RWPE2 (cell line): ENCODE measurements at regions not wholly inside any gene's neighbourhood (a gene's known extent, or its start where the extent isn't known, plus 50 kb on each side); places are given as distances from the start of the nearest gene placed in this dataset.
A peak's percentile ranks its signal among the peaks of the same experiment; 100 is the strongest.

Experiments
- ATAC-seq: fragments of 200-7000 bp; cut with Tn5 transposase; 3 replicates; pipeline ENCODE4 v1.9.1; 2021; ENCODE audit warnings: low read depth
- DNase-seq: peaks from one replicate; pipeline ENCODE4 v3.0.0-alpha.2; 2020; ENCODE audit warnings: low spot score
- H3K27ac ChIP-seq: fragments of 450-650 bp; 2 replicates; pipeline ENCODE4 v1.5.1; 2017; ENCODE audit warnings: mild to moderate bottlenecking; ENCODE audit not compliant: poor library complexity, severe bottlenecking
- H3K27me3 ChIP-seq: fragments of 250-450 bp; sonication (Bioruptor Pico); 2 replicates; pipeline ENCODE4 v1.5.1; 2021; ENCODE audit warnings: mild to moderate bottlenecking, moderate library complexity; ENCODE audit not compliant: insufficient read depth, poor library complexity, severe bottlenecking
- H3K36me3 ChIP-seq: fragments of 250-450 bp; sonication (Bioruptor Pico); 2 replicates; pipeline ENCODE4 v1.5.1; 2020; ENCODE audit warnings: low read depth, mild to moderate bottlenecking, moderate library complexity
- H3K4me1 ChIP-seq: fragments of 250-450 bp; sonication (Bioruptor Pico); 2 replicates; pipeline ENCODE4 v1.5.1; 2021; ENCODE audit warnings: mild to moderate bottlenecking, moderate library complexity; ENCODE audit not compliant: insufficient read depth, poor library complexity, severe bottlenecking
- H3K4me3 ChIP-seq: fragments of 250-450 bp; sonication (Bioruptor Pico); 2 replicates; pipeline ENCODE4 v1.5.1; 2021; ENCODE audit warnings: mild to moderate bottlenecking, moderate library complexity; ENCODE audit not compliant: severe bottlenecking
- H3K9me3 ChIP-seq: fragments of 250-450 bp; sonication (Bioruptor Pico); 2 replicates; pipeline ENCODE4 v1.5.1; 2021; ENCODE audit warnings: mild to moderate bottlenecking, moderate library complexity; ENCODE audit not compliant: severe bottlenecking
- TF ChIP-seq, protein P1 (sequence below): fragments of 450-650 bp; IDR thresholded peaks from one replicate; pipeline ENCODE4 v1.5.1; 2017; ENCODE audit warnings: mild to moderate bottlenecking, moderate library complexity; ENCODE audit not compliant: poor library complexity, severe bottlenecking

DNA sequence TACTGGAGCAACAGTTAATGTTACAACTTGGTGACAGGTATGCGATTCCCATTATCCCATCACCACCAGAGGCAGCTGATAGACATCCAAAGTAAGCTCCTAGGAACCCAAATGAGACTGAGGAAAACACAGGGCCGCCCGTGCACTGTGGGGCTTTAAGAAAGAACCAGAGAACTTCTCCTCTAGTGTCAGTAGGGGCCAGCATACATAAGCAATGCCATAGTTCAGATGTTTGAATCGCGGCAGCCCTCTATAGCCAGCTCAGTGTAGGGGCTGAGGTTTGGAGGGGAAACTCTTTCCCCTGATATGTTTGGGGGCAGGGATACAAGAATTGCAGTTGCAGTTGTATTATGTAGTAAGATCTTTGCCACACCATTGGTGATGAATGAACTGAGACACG is 593.3 kb upstream of the NCAM2 start:
- peaks cover 8% of the 10 kb centered on the region for H3K27me3 ChIP-seq
- DNase-seq = no peak
- H3K36me3 ChIP-seq = no peaks in the 10 kb centered on the region
- ATAC-seq = no peak
- H3K9me3 ChIP-seq = no peaks in the 10 kb centered on the region
- TF ChIP-seq, protein P1, sequence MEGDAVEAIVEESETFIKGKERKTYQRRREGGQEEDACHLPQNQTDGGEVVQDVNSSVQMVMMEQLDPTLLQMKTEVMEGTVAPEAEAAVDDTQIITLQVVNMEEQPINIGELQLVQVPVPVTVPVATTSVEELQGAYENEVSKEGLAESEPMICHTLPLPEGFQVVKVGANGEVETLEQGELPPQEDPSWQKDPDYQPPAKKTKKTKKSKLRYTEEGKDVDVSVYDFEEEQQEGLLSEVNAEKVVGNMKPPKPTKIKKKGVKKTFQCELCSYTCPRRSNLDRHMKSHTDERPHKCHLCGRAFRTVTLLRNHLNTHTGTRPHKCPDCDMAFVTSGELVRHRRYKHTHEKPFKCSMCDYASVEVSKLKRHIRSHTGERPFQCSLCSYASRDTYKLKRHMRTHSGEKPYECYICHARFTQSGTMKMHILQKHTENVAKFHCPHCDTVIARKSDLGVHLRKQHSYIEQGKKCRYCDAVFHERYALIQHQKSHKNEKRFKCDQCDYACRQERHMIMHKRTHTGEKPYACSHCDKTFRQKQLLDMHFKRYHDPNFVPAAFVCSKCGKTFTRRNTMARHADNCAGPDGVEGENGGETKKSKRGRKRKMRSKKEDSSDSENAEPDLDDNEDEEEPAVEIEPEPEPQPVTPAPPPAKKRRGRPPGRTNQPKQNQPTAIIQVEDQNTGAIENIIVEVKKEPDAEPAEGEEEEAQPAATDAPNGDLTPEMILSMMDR = no peak
- H3K27ac ChIP-seq = no peak overlapping the region
- no peak overlapping the region for H3K4me3 ChIP-seq
- no peaks in the 10 kb centered on the region for H3K4me1 ChIP-seq

DNA sequence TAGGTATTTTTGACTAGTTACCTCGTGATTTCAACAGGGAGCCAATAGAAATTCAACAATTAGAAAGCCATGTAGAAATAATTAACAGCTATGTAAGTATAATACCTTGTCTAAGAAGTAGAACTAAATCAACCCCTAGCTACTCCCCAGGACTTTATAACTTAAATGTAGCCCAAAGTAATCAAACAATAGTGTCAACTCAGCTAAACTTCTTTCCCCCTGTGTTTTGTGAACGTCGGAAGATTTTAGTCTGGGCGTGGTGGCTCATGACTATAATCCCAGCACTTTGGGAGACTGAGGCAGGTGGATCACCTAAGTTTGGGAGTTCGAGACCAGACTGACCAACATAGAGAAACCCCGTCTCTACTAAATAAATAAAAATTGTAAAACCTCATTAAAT is 579.9 kb upstream of the NCAM2 start:
- TF ChIP-seq, protein P1 = no peak
- Histone ChIP-seq H3K27ac (no peak overlapping the region), H3K4me1 (no peaks in the 10 kb centered on the region), H3K27me3 (no peaks in the 10 kb centered on the region), H3K36me3 (no peaks in the 10 kb centered on the region), H3K4me3 (no peak overlapping the region), H3K9me3 (no peaks in the 10 kb centered on the region)
- DNase-seq (no peak), ATAC-seq (no peak)

DNA sequence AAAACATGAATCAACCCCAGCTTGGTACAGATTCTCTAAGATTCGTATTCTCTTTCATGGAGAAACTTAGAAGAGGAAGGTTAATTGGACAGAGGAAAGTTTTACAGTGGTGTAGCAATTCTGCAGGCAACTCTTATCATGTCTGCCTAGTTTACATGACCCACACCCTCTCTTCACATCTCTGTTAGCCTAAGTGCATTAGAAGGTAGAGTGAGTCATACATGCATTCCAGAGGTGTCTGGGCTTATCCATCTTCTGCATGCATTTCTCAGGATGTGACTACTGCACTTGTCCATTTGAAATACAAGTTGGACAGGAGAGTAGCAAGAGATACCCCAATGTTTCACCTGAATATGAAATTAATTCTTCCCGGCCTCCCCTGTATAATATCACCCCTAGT is 578.4 kb upstream of the NCAM2 start:
- TF ChIP-seq, protein P1 = no peak
- no peak for DNase-seq

DNA sequence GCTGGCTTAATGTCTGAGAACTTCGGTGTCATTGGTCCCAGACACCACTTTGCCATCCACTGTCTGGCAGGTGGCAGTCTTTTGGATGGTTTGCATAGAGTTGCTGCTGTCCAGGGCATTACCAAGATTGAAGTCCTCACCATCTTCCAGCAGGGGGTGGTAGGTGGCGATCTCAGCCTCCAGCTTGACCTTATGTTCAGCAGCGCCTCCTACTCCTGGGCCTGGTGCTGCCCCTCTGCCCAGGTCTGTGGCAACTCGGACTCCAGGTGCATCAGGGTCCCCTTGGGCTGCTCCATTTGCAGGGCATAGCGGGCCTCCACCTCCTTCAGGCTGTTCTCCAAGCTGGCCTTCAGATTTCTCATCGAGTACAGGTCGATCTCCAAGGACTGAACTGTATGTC is 573.3 kb upstream of the NCAM2 start:
- Histone ChIP-seq H3K36me3 (no peaks in the 10 kb centered on the region), H3K4me3 (no peak overlapping the region), H3K27me3 (no peaks in the 10 kb centered on the region), H3K9me3 (no peaks in the 10 kb centered on the region), H3K27ac (no peak overlapping the region), H3K4me1 (no peaks in the 10 kb centered on the region)
- no peak for DNase-seq
- TF ChIP-seq, protein P1 = no peak
- no peak for ATAC-seq

More for the DNA sequence above, 578.4 kb upstream of the NCAM2 start:
- H3K36me3 ChIP-seq = no peaks in the 10 kb centered on the region
- no peak overlapping the region for H3K4me3 ChIP-seq
- no peaks in the 10 kb centered on the region for H3K9me3 ChIP-seq
- no peaks in the 10 kb centered on the region for H3K27me3 ChIP-seq
- ATAC-seq = peak; percentile 92
- no peak overlapping the region for H3K27ac ChIP-seq
- no peaks in the 10 kb centered on the region for H3K4me1 ChIP-seq

DNA sequence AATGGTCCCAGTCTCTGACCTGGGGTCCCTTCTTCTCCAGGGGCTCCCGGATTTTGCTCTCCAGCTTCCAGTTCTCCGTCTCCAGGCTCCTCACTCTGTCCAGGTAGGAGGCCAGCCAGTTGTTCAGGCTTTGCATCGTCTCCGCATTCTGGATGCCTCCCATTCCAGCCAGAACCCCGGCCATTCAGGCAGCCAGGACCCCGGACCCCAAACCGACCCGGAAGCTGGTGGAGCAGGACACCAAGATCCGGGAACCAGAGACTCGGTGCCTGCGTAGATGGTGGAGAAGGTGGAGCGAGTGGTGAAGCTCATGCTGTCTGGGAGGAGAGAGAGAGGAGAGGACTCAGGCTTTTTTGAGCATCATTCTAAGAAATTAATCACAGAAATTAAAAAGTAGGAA is 572.4 kb upstream of the NCAM2 start:
- no peak overlapping the region for H3K27ac ChIP-seq
- no peak for ATAC-seq

More for the DNA sequence above, 572.4 kb upstream of the NCAM2 start:
- no peak overlapping the region for H3K4me3 ChIP-seq
- no peaks in the 10 kb centered on the region for H3K4me1 ChIP-seq
- H3K27me3 ChIP-seq = no peaks in the 10 kb centered on the region
- TF ChIP-seq, protein P1 = no peak
- H3K9me3 ChIP-seq = no peaks in the 10 kb centered on the region
- DNase-seq = no peak
- no peaks in the 10 kb centered on the region for H3K36me3 ChIP-seq
